SK-N-SH (cell line): ENCODE measurements at regions not wholly inside any gene's neighbourhood (a gene's known extent, or its start where the extent isn't known, plus 50 kb on each side); places are given as distances from the start of the nearest gene placed in this dataset.

Experiments used
- GABPA ChIP-seq: IDR thresholded peaks from 2 replicates; pipeline ENCODE4 v1.4.0; 2012; ENCODE audit warnings: low read depth, mild to moderate bottlenecking
- NRF1 ChIP-seq: IDR thresholded peaks from 2 replicates; pipeline ENCODE4 v1.6.1; 2012; ENCODE audit warnings: low read depth, mild to moderate bottlenecking, low read length
- TF ChIP-seq, protein P1 (sequence below): fragments of 200-600 bp; sonication (generic); IDR thresholded peaks from 2 replicates; pipeline ENCODE4 v1.6.1; 2017; ENCODE audit warnings: antibody characterized with exemption, mild to moderate bottlenecking, moderate library complexity

DNA sequence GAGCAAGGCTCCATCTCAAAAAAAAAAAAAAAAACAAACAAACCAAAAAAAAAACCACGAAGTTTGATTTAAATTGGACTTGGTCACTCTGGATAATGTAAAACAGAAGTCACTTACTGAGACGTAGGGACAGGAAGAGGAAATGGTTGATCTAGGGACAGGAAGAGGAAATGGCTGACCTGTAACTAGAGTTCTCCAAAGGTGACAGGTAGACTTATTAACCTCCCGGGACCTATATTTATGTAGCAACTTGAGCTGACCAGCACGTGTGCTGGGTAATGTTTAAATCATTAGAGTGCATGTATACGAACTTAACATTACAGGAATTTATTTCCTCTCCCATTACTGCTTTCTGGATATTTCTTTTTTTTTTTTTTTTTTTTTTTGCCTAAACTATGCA, 81.5 kb upstream of the DHX40 start:
- TF ChIP-seq, protein P1, sequence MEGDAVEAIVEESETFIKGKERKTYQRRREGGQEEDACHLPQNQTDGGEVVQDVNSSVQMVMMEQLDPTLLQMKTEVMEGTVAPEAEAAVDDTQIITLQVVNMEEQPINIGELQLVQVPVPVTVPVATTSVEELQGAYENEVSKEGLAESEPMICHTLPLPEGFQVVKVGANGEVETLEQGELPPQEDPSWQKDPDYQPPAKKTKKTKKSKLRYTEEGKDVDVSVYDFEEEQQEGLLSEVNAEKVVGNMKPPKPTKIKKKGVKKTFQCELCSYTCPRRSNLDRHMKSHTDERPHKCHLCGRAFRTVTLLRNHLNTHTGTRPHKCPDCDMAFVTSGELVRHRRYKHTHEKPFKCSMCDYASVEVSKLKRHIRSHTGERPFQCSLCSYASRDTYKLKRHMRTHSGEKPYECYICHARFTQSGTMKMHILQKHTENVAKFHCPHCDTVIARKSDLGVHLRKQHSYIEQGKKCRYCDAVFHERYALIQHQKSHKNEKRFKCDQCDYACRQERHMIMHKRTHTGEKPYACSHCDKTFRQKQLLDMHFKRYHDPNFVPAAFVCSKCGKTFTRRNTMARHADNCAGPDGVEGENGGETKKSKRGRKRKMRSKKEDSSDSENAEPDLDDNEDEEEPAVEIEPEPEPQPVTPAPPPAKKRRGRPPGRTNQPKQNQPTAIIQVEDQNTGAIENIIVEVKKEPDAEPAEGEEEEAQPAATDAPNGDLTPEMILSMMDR = no peak
- TF ChIP-seq GABPA (no peak), NRF1 (no peak)
